NCI-H774 (cell line): ENCODE measurements at regions not wholly inside any gene's neighbourhood (a gene's known extent, or its start where the extent isn't known, plus 50 kb on each side); places are given as distances from the start of the nearest gene placed in this dataset.
"Not testable (repeated sequence)": the region's sequence is repeated elsewhere in the genome, so short reads cannot be mapped to it uniquely, and the experiment has no call there.

Experiments
- DNase-seq: peaks from one replicate; lab custom pipeline; 2025; lab: John Stamatoyannopoulos, UW

GRCh38 chr9:115880221-115880885 is 273.2 kb upstream of the PAPPA start:
- DNase-seq = no peak

GRCh38 chr9:115882911-115883310 is 270.7 kb upstream of the PAPPA start:
- no peak for DNase-seq

DNA sequence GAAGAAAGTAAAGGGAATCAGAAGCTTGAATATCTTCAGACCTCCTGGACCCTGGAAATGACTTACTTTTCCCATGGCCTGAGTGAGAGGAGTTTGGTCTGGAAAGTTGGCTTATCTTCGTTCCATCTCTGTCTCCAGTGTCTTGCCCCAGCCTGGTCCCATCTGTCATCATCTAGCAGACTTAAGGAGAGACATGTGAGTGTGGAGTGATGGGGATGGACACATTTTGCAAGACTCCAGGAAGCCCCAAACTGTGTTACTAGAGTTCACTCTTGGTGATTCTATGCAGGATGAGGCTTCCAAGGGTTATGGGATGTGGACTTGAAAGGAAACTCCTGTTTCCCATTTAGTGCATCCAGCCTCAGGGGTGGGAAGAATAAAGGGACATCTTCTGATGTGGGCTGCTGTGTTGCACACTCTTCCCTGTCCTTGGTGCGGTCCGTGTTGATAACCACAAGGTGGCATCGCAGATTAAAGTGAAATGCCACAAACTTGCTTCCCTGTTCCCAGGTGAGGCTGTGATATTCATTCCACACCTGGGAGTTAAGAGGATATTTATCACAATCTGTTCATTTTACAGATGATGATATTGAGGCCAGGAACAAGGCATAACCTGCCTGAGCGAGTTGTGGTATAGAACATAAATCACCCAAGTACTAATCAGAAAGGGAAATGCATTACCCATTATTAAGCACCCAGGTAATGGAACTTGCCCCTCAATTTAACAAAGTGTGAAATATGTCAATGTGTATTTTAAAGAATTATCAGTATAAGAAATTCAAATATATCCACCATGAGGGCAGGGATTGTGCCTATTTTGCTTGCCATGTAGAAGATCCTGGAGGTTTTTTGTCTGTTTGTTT is 269.9 kb upstream of the PAPPA start:
- DNase-seq = peak; percentile 44

DNA sequence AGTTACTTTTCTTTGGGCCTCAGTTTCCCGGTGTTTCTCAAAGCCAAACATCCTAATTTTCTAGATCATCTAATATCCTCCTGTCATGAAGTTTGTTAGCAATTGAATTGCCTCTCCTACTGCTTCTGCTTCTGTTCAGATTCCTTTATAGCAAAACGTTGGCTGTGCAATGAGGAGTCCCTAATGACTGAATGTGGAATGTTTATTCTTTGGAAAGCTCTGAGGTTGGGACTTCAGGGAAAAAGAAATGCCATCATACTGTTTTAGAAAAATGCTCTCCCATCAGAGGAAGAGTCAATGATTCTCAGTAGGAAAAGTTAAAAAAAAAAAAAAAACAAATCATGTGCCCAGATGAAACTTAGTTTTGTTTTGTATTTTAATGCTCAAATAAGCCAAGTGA is 268.7 kb upstream of the PAPPA start:
- DNase-seq = no peak

- DNase-seq = no peak
Measured at GRCh38 chr9:115888131-115888530, 265.5 kb upstream of the PAPPA start.

DNA sequence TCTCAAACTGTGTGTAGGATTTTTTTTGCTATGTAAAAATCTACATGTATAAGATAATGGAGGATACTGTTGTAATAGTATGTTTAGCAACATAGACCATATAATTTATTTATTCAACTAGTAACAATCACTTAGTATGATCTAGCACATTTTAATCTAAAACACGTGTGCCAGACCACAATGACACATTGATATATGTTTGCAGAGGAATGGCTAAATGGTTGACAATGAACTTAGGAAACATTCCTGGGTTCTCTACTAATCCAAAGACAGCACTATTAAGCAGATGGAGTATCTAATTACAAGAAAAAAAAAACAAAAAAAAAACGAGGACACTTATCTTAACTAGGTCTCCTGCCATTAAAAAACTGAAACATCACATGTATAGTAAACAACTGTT is 261.7 kb upstream of the PAPPA start:
- DNase-seq = no peak

DNA sequence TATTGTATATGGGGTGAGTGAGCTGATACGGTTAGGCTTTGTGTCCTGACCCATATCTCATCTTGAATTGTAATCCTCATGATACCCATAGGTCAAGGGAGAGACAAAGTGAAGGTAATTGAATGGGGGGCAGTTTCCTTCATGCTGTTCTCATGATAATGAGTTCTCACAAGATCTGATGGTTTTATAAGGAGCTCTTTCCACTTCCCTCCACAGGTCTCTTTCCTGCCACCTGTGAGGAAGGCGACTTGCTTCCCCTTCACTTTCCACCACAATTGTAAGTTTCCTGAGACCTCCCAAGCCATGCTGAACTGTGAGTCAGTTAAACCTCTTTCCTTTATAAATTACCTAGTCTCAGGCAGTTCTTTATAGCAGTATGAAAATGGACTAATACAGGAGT is 255.1 kb upstream of the PAPPA start:
- not testable (repeated sequence) for DNase-seq

- no peak for DNase-seq
Measured at GRCh38 chr9:115900698-115901097, 252.9 kb upstream of the PAPPA start.

GRCh38 chr9:115910959-115911358 is 242.6 kb upstream of the PAPPA start:
- DNase-seq = no peak

- no peak for DNase-seq
Measured at GRCh38 chr9:115912086-115912485, 241.5 kb upstream of the PAPPA start.

- DNase-seq = no peak
Measured at GRCh38 chr9:115913696-115914095, 239.9 kb upstream of the PAPPA start.

- no peak for DNase-seq
Measured at GRCh38 chr9:115914291-115914690, 239.3 kb upstream of the PAPPA start.

DNA sequence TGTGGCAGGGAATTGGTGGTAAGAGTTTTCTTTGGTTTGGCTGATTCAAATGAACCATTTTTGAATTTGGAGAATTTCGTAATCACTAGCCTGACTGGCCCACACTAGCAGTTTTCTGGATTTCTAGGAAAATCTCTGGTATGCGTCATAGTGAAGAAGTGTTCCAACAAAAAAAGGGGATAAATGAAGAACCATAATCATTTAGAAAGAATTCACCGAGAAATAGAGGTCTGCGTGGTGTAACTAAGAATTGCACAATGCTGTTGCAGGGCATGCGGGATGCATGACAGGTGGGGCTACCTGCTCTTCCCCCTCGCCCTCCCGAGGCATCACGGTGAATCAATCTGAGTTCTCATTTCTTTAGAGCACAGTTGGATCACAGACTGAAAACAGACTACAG is 232.3 kb upstream of the PAPPA start:
- DNase-seq = no peak

GRCh38 chr9:115922444-115922843 is 231.1 kb upstream of the PAPPA start:
- no peak for DNase-seq

- no peak for DNase-seq
Measured at GRCh38 chr9:115923410-115923809, 230.2 kb upstream of the PAPPA start.

DNA sequence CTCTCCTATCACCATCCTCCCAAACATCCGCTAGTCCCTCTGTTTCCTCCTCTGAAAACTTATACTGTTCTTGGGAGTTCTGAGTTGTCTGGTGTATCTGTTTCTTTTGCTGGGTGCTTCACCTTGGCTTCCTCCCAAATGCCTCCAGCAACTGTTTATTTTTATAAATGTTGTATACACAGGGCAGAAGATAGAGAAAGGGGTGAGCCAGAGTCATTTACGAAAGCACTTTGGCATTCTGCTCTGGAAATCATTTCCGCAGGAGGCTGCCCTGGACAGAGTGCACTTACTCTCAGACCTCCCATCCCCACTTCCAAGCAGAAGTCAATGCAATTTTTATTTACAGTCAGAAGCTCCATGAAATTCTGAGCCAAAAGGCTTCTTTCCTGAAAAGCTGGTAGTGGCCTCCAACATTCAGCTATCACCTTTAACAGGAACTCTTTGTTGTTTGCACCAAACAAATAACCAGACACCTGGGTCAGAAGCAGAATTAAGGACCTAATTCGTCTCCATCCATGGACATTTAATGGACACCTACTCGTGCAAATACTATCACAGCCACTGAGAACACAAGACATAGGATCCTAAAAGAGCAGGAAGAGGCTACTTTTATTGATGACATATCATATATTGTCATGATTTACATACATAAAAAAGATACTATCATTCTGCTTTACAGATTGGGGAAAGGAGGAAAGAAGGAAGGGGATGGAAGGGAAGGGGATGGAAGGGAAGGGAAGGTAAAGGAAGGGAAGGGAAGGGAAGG is 229.5 kb upstream of the PAPPA start:
- no peak for DNase-seq

DNA sequence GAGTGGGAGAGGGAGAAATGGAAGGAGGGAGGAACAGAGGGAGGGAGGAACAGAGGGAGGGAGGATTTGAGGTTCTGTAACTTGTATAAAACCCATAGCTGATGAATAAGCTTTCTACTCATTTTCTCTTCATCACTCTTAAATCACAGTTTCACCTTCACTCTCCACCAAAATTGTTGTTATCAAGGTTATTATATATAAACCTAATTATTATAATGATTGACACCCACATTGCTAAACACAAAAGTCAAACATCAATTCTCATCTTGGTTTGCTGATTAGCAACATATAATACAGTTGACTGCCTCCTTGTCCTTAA is 229.0 kb upstream of the PAPPA start:
- DNase-seq = no peak

GRCh38 chr9:115925424-115925823 is 228.2 kb upstream of the PAPPA start:
- no peak for DNase-seq

DNA sequence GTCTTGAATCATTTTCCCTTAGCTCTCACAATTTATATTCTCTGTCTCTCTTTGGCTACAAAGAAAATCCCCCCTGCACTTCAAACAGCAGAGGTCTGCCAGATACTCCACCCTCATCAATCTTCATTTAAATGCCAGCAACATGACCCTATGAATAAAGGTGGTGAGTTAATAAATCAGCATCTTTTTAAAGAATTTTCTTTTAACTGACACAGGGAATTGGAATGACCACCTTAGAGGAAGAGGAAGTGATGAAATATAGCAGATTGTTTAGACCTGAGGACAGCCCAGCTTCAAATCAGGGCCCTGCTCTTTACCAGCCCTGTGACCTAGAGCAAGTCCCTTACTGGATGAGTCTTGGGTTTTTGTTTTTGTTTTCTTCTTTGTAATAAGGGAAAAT is 223.1 kb upstream of the PAPPA start:
- no peak for DNase-seq

DNA sequence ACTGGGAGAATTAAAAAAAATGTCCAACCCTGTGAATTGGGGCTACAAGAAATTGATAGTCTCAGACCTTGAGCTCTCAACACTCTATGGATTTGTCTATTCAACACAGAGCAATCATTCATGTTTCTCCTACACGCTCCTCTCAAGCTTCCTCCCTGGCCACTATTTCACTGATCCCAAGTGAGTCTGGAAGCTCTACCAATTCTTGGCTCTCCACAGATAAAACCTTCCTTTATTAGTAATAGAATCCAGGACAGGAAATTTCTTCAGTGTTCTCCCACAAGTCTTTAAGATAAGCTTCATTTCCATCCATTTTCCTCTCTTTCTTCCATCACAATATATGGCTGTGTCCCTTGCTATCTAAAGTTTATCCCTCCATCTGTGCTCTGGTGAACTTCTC is 215.1 kb upstream of the PAPPA start:
- DNase-seq = no peak

DNA sequence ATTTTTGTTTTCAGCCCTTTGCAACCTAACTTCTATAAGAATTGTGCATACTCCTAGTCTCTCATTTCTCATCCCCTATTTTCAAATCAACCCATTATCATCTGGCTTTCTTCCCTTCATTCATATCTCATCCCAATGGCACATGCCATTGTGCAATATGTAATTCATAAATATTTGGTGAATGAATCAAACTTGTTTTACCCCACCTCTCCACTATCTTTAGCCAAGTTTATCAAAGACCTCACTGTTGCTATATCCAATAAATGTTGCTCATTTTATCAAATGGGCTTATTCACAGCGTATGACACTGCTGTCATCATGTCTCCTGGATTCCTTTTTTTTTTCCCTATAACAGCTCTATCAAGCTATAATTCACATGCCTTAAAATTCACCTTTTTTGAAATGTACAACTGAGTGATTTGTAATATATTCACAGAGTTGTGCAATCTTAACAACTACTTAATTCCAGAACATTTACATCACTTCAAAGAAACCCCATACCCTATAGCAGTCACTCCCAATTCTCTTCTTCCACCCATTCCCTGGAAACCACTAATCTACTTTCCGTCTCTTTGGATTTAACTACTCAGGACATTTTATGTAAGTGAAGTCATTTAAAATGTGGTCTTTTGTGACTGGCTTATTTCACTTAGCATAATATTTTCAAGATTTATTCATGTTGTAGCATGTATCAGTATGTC is 214.4 kb upstream of the PAPPA start:
- no peak for DNase-seq

GRCh38 chr9:115941561-115942315 is 211.9 kb upstream of the PAPPA start:
- DNase-seq = no peak
